Prostate gland (tissue), 2 donors: ENCODE measurements at regions not wholly inside any gene's neighbourhood (a gene's known extent, or its start where the extent isn't known, plus 50 kb on each side); places are given as distances from the start of the nearest gene placed in this dataset.

Experiments used
- POLR2A ChIP-seq: fragments of 450-650 bp; IDR thresholded peaks from one replicate; pipeline ENCODE4 v1.6.1; 2016; ENCODE audit warnings: antibody characterized with exemption, mild to moderate bottlenecking
- POLR2AphosphoS5 ChIP-seq: sonication (generic); formaldehyde crosslinking; IDR thresholded peaks from one replicate; pipeline ENCODE4 v1.6.1; 2017; ENCODE audit warnings: antibody characterized with exemption
- TF ChIP-seq, protein P1 (sequence below), 4 experiments: fragments of 200-600 bp in 2 of 4; fragments of 450-650 bp in 2 of 4; sonication (generic) in 2 of 4; IDR thresholded peaks; 1 replicate in 3 of 4; 2 replicates in 1 of 4; pipeline ENCODE4 v1.5.1; 2016 to 2019; ENCODE audit warnings: antibody characterized with exemption in 4 of 4, mild to moderate bottlenecking in 2 of 4, moderate library complexity in 2 of 4

GRCh38 chr1:42055061-42055460 is 98.1 kb upstream of the GUCA2B start:
- TF ChIP-seq, protein P1, sequence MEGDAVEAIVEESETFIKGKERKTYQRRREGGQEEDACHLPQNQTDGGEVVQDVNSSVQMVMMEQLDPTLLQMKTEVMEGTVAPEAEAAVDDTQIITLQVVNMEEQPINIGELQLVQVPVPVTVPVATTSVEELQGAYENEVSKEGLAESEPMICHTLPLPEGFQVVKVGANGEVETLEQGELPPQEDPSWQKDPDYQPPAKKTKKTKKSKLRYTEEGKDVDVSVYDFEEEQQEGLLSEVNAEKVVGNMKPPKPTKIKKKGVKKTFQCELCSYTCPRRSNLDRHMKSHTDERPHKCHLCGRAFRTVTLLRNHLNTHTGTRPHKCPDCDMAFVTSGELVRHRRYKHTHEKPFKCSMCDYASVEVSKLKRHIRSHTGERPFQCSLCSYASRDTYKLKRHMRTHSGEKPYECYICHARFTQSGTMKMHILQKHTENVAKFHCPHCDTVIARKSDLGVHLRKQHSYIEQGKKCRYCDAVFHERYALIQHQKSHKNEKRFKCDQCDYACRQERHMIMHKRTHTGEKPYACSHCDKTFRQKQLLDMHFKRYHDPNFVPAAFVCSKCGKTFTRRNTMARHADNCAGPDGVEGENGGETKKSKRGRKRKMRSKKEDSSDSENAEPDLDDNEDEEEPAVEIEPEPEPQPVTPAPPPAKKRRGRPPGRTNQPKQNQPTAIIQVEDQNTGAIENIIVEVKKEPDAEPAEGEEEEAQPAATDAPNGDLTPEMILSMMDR (IDR thresholded peaks at IDR 0.05) = no peak
- TF ChIP-seq POLR2AphosphoS5 (no peak), POLR2A (no peak)
